ENCODE measurements at regions not wholly inside any gene's neighbourhood (a gene's known extent, or its start where the extent isn't known, plus 50 kb on each side); places are given as distances from the start of the nearest gene placed in this dataset.

DNA sequence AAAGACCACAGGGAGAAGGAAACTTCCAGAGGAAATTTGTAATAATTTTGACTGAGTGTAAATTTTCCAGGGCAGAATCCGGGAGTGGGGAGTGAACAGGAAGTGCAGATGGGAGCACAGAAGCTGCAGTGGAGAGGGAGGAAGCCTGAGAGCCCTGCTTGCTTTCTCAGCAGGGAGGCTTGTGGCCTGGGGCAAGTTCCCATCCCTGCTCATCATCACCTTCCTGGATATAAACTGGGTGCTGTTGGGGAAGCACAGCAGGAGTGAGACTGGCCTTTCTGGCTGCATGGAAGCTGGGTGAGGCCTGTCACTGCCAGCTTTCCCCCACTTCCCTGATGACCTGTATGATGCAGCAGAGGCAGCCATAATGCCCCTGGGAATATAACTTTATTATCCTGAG lies 532.9 kb downstream of the SLITRK6 start:
- TF ChIP-seq, protein P1, sequence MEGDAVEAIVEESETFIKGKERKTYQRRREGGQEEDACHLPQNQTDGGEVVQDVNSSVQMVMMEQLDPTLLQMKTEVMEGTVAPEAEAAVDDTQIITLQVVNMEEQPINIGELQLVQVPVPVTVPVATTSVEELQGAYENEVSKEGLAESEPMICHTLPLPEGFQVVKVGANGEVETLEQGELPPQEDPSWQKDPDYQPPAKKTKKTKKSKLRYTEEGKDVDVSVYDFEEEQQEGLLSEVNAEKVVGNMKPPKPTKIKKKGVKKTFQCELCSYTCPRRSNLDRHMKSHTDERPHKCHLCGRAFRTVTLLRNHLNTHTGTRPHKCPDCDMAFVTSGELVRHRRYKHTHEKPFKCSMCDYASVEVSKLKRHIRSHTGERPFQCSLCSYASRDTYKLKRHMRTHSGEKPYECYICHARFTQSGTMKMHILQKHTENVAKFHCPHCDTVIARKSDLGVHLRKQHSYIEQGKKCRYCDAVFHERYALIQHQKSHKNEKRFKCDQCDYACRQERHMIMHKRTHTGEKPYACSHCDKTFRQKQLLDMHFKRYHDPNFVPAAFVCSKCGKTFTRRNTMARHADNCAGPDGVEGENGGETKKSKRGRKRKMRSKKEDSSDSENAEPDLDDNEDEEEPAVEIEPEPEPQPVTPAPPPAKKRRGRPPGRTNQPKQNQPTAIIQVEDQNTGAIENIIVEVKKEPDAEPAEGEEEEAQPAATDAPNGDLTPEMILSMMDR (IDR thresholded peaks at IDR 0.05 in 2 of 3, conservative IDR thresholded peaks at IDR 0.05 in 1 of 3; ENCODE audit: borderline replicate concordance in 1 of 3, insufficient read depth in 1 of 3, low read depth in 2 of 3, low read length in 2 of 3): no peak
- TF ChIP-seq ELF1 (IDR thresholded peaks at IDR 0.05; ENCODE audit: borderline replicate concordance, low read depth): no peak
- no peak for TF ChIP-seq POLR2A (IDR thresholded peaks at IDR 0.05; ENCODE audit: borderline replicate concordance, extremely low read depth, insufficient read depth, insufficient read length)
- no peak for TF ChIP-seq EZH2 (IDR thresholded peaks at IDR 0.05)
- no peak for TF ChIP-seq SIN3A (IDR thresholded peaks at IDR 0.05; ENCODE audit: low read depth)
- no peak for TF ChIP-seq CEBPB (IDR thresholded peaks at IDR 0.05; ENCODE audit: low read depth)
- TF ChIP-seq FOSL1 (IDR thresholded peaks at IDR 0.05; ENCODE audit: low read depth): no peak
- TF ChIP-seq, protein P2, sequence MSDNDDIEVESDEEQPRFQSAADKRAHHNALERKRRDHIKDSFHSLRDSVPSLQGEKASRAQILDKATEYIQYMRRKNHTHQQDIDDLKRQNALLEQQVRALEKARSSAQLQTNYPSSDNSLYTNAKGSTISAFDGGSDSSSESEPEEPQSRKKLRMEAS (IDR thresholded peaks at IDR 0.05): no peak
- TF ChIP-seq ZNF274 (IDR thresholded peaks at IDR 0.05; ENCODE audit: low read depth, low read length): no peak
- TF ChIP-seq, protein P3, sequence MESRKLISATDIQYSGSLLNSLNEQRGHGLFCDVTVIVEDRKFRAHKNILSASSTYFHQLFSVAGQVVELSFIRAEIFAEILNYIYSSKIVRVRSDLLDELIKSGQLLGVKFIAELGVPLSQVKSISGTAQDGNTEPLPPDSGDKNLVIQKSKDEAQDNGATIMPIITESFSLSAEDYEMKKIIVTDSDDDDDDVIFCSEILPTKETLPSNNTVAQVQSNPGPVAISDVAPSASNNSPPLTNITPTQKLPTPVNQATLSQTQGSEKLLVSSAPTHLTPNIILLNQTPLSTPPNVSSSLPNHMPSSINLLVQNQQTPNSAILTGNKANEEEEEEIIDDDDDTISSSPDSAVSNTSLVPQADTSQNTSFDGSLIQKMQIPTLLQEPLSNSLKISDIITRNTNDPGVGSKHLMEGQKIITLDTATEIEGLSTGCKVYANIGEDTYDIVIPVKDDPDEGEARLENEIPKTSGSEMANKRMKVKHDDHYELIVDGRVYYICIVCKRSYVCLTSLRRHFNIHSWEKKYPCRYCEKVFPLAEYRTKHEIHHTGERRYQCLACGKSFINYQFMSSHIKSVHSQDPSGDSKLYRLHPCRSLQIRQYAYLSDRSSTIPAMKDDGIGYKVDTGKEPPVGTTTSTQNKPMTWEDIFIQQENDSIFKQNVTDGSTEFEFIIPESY (IDR thresholded peaks at IDR 0.05; ENCODE audit: extremely low read depth, insufficient replicate concordance, low read length): no peak
- TF ChIP-seq EGR1 (IDR thresholded peaks at IDR 0.05; ENCODE audit: low read depth): no peak

Measured in HCT116 (cell line).